SK-N-DZ (cell line): ENCODE measurements at regions not wholly inside any gene's neighbourhood (a gene's known extent, or its start where the extent isn't known, plus 50 kb on each side); places are given as distances from the start of the nearest gene placed in this dataset.

Experiments used
- DNase-seq: peaks from one replicate; pipeline ENCODE4 v3.0.0-alpha.2; 2015; ENCODE audit warnings: low spot score

- DNase-seq = no peak
Observed at GRCh38 chrX:118257781-118258180, 88.1 kb upstream of the WDR44 start.

- no peak for DNase-seq
Observed at GRCh38 chrX:118259213-118259612, 86.7 kb upstream of the WDR44 start.

- no peak for DNase-seq
Observed at GRCh38 chrX:118261151-118261550, 84.8 kb upstream of the WDR44 start.

GRCh38 chrX:118271775-118272174, 74.1 kb upstream of the WDR44 start:
- peak; percentile 58 for DNase-seq

- no peak for DNase-seq
Observed at GRCh38 chrX:118272242-118272641, 73.7 kb upstream of the WDR44 start.

GRCh38 chrX:118286066-118286762, 59.7 kb upstream of the WDR44 start:
- DNase-seq = no peak

- DNase-seq = peak; percentile 61
Observed at GRCh38 chrX:118295818-118296217, 50.1 kb upstream of the WDR44 start.
